ENCODE measurements at regions not wholly inside any gene's neighbourhood (a gene's known extent, or its start where the extent isn't known, plus 50 kb on each side); places are given as distances from the start of the nearest gene placed in this dataset.

DNA sequence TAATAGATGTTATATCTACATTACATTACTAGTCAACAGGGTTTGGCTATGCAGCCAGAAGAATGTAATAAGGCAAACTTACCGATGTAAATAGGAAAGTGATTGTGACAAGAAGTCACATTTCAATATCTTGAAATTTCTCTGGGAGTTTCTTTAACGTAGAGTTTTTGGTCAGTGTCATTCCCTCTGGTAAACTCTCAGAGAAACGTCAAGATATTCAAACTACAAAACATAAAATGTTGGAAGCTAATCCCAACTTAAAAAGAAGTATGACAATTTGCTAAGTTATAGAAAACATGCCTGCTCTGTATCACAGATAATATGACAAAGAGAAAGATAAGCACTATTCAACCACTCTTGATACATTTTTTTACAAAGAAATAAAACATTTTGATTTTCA is 111.2 kb upstream of the PRICKLE2 start:
- H3K27ac ChIP-seq = no peak overlapping the region
- TF ChIP-seq, protein P1, sequence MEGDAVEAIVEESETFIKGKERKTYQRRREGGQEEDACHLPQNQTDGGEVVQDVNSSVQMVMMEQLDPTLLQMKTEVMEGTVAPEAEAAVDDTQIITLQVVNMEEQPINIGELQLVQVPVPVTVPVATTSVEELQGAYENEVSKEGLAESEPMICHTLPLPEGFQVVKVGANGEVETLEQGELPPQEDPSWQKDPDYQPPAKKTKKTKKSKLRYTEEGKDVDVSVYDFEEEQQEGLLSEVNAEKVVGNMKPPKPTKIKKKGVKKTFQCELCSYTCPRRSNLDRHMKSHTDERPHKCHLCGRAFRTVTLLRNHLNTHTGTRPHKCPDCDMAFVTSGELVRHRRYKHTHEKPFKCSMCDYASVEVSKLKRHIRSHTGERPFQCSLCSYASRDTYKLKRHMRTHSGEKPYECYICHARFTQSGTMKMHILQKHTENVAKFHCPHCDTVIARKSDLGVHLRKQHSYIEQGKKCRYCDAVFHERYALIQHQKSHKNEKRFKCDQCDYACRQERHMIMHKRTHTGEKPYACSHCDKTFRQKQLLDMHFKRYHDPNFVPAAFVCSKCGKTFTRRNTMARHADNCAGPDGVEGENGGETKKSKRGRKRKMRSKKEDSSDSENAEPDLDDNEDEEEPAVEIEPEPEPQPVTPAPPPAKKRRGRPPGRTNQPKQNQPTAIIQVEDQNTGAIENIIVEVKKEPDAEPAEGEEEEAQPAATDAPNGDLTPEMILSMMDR (conservative IDR thresholded peaks at IDR 0.05) = no peak

DNA sequence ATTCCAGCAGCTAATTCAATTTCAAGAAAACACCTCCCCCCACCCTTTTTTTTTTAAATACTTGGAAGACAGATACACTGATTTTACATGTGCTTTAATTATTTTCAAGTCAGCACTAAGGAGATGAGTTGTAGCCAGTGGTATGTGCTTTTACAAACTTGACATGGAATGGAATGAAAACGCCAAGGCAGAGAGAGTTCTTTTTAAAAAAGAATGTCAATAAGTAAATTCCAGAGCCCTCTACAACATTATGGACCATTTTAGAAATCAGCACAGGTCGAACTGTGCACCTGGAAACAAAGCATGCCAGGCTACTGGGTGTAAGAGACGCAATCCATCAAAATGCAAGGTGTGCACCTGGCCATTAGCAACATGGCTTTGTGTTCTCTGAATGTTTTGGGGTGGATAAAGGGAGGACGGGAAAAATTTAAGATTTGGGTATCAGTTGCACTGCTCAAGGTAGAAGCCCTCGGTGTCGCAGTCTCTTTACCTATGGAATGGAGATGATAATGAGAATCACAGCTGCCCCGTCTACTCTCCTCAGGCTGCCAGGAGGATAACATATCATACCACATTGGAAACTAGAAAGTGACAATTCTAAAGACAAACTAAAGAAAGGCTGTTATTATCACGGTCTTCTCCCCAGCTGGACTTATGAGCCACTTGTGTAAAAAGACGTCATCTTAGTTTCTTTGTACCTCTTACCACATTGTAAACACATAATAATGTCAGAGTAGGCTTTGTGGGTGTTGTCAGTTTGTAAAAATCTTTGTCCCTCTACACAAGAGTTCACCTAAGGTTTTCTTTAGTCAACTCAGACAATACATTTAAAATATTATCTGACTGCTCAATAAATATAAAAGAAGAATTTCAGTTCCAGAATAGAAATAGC is 107.4 kb upstream of the PRICKLE2 start:
- TF ChIP-seq, protein P1 (conservative IDR thresholded peaks at IDR 0.05) = no peak
- H3K27ac ChIP-seq = no peak overlapping the region

DNA sequence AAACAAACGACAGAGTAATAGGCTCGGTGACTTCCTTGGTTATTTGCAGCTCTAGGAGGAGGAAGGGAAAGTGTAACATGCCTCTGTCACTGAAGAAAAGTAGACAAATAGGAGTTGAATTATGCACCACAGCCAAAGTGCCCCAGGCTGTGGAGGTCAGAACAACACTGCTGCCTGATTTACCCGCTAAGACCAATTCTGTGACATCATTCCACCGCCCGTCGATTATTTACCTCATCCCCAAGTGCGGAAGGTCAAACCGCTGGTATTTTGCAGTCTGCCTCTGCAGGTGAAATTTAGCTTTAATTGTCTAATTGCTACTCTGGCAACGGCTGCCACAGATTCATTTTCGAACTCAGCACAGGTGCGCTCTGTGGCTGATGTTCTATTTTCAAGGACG is 106.3 kb upstream of the PRICKLE2 start:
- TF ChIP-seq, protein P1 (conservative IDR thresholded peaks at IDR 0.05) = no peak
- H3K27ac ChIP-seq = no peak overlapping the region

DNA sequence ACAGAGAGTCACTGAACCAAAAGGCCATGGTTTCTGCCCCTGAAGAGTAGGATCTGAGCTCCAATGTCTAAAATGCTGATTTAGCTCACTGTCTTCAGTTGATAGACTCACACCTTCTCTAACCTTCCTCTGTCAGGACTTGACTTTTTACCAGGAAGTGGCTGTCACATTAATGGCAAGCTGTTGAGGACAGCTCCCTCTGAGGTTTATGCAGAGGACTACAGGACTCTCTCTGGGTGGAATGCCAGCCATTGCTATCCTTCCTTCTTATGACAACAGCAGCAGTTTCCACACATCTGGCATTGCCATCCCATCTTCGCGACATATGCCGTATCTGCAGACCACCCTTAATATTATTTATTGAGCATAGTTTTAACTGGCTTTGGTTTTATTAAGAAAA is 103.8 kb upstream of the PRICKLE2 start:
- H3K27ac ChIP-seq = no peak overlapping the region
- TF ChIP-seq, protein P1 (conservative IDR thresholded peaks at IDR 0.05) = no peak

DNA sequence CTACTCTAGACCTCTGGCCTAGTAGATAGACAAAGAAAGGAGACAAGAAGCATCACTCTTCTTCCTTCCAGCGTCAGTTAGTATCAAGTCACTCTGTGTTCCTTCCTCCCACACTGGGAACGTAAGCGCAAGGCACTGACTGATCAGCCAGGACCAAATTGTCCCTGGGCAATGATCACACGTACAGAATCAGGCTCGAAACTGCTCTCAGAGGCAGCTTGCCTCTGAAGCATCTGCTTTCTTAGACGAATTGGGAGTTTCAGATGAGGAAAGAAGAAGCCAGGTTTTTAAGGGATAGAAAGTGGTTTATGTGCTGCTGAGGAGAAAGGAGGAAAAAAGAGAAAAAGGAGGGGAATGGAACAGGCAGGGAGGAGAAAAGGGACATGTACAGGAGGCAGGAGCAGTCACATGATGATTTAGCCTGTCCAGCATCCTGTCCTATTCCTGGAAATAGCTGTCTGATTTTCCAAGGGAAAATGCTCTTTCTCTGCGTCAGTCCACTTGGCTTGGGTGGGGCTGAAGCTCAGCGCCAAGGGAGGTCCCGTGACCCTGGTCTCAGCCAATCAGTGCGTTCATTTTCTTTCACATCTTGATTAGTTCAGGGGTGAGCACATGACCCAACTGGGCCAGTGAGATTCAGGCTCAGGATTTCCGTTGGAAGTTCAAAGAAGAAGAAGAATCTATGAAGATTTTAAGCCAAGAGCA is 102.0 kb upstream of the PRICKLE2 start:
- TF ChIP-seq, protein P1 (conservative IDR thresholded peaks at IDR 0.05) = no peak
- H3K27ac ChIP-seq = no peak overlapping the region

DNA sequence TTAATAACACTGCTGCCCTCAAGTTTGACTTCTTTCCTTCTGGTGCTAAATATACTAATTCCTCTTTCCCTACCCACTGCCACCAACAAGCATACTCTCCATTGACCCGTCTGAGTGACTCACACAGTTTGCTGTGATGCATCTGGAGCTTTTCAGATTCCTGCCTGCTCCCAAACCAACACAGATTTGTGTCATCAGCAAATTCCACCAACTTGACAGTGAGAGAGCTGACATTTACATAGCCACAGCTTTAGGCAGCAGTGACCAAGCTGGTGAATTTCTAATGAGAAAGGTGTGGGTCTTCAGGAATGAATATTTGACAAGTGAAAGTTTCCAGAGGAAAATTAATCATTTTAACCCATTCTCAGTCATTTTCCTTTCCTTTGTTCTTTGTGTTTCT is 96.5 kb upstream of the PRICKLE2 start:
- H3K27ac ChIP-seq = no peak overlapping the region
- TF ChIP-seq, protein P1 (conservative IDR thresholded peaks at IDR 0.05) = no peak

DNA sequence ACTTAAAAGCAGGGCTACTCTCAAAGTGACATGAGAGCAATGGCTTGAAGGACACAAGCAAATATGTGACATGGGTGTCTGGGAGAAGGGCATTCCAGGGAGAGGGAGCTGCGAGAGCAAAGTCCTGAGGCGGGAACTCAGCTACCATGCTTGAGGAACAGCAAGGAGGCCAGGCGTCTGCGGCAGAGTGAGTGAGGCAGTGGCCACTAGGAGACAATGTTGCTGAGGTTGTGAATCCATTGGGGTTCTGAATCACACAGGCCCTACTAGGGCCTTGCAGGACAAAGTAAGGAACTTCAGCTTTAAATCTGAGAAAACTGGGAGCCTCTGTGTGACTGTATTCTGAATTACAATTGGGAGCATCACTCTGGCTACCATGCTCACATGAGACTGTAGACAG is 94.1 kb upstream of the PRICKLE2 start:
- no peak overlapping the region for H3K27ac ChIP-seq
- TF ChIP-seq, protein P1 (conservative IDR thresholded peaks at IDR 0.05) = no peak
